ENCODE measurements at regions not wholly inside any gene's neighbourhood (a gene's known extent, or its start where the extent isn't known, plus 50 kb on each side); places are given as distances from the start of the nearest gene placed in this dataset.

- POLR2A ChIA-PET: no interaction called here
- Histone ChIP-seq H3K4me1 (ENCODE audit: insufficient read depth, low read length) (no peaks in the 10 kb centered on the region), H3K36me3 (ENCODE audit: insufficient read depth, low read length) (no peaks in the 10 kb centered on the region), H3K27me3 (ENCODE audit: control insufficient read depth in 1 of 2, insufficient read depth in 2 of 2, low read length in 2 of 2) (no peaks in the 10 kb centered on the region), H3K27ac (ENCODE audit: low read depth in 1 of 2, low read length in 2 of 2) (no peak overlapping the region), H3K9me3 (ENCODE audit: control insufficient read depth in 1 of 2, insufficient read depth in 1 of 2, low read length in 2 of 2) (peaks cover 0 to 4% of the 10 kb centered on the region in 2 experiments), H3K4me3 (ENCODE audit: low read length) (no peak overlapping the region)
- H3K4me1 Mint-ChIP-seq (ENCODE audit: low read depth): no peaks in the 10 kb centered on the region
- CTCF ChIA-PET: no interaction called here
- DNase-seq (no peak), ATAC-seq (ENCODE audit: poor library complexity) (no peak)
- no peak overlapping the region for H3K27ac Mint-ChIP-seq
- H3K36me3 Mint-ChIP-seq (ENCODE audit: low read depth): no peaks in the 10 kb centered on the region
- H3K9me3 Mint-ChIP-seq: no peaks in the 10 kb centered on the region
- no peak for TF ChIP-seq CTCF (IDR thresholded peaks at IDR 0.05)
- H3K4me3 Mint-ChIP-seq: no peak overlapping the region
- no peaks in the 10 kb centered on the region for H3K27me3 Mint-ChIP-seq
- intact Hi-C loops (cut with DNase I, micrococcal nuclease): no loop called here
Measured at GRCh38 chr7:86320341-86320740, 323.4 kb upstream of the GRM3 start.

GRCh38 chr7:86313842-86314241, 329.9 kb upstream of the GRM3 start:
- no peaks in the 10 kb centered on the region for H3K9me3 Mint-ChIP-seq
- TF ChIP-seq CTCF (IDR thresholded peaks at IDR 0.05): no peak

GRCh38 chr7:86301301-86301700, 342.4 kb upstream of the GRM3 start:
- Mint-ChIP-seq H3K27me3 (no peaks in the 10 kb centered on the region), H3K36me3 (ENCODE audit: low read depth) (no peaks in the 10 kb centered on the region), H3K27ac (no peak overlapping the region), H3K9me3 (peaks cover 3% of the 10 kb centered on the region), H3K4me3 (no peak overlapping the region), H3K4me1 (ENCODE audit: low read depth) (no peaks in the 10 kb centered on the region)
- TF ChIP-seq CTCF (IDR thresholded peaks at IDR 0.05): no peak
- H3K4me1 ChIP-seq (ENCODE audit: insufficient read depth, low read length): no peaks in the 10 kb centered on the region
- ChIA-PET POLR2A (no interaction called here), CTCF (no interaction called here)
- H3K27me3 ChIP-seq (ENCODE audit: control insufficient read depth in 1 of 2, insufficient read depth in 2 of 2, low read length in 2 of 2): no peaks in the 10 kb centered on the region
- H3K27ac ChIP-seq (ENCODE audit: low read depth in 1 of 2, low read length in 2 of 2): no peak overlapping the region
- ATAC-seq (ENCODE audit: poor library complexity): no peak
- no peak overlapping the region for H3K4me3 ChIP-seq (ENCODE audit: low read length)
- H3K9me3 ChIP-seq (ENCODE audit: control insufficient read depth in 1 of 2, insufficient read depth in 1 of 2, low read length in 2 of 2): no peaks in the 10 kb centered on the region
- intact Hi-C loops (cut with DNase I, micrococcal nuclease): no loop called here
- DNase-seq: no peak
- H3K36me3 ChIP-seq (ENCODE audit: insufficient read depth, low read length): no peaks in the 10 kb centered on the region

More at GRCh38 chr7:86313842-86314241, 329.9 kb upstream of the GRM3 start:
- ATAC-seq (ENCODE audit: poor library complexity) (no peak), DNase-seq (no peak)
- H3K4me1 Mint-ChIP-seq (ENCODE audit: low read depth): no peaks in the 10 kb centered on the region
- H3K4me3 Mint-ChIP-seq: no peak overlapping the region
- H3K36me3 Mint-ChIP-seq (ENCODE audit: low read depth): no peaks in the 10 kb centered on the region
- Histone ChIP-seq H3K4me1 (ENCODE audit: insufficient read depth, low read length) (no peaks in the 10 kb centered on the region), H3K27me3 (ENCODE audit: control insufficient read depth in 1 of 2, insufficient read depth in 2 of 2, low read length in 2 of 2) (no peaks in the 10 kb centered on the region), H3K27ac (ENCODE audit: low read depth in 1 of 2, low read length in 2 of 2) (no peak overlapping the region), H3K36me3 (ENCODE audit: insufficient read depth, low read length) (no peaks in the 10 kb centered on the region), H3K4me3 (ENCODE audit: low read length) (no peak overlapping the region), H3K9me3 (ENCODE audit: control insufficient read depth in 1 of 2, insufficient read depth in 1 of 2, low read length in 2 of 2) (no peaks in the 10 kb centered on the region)
- POLR2A ChIA-PET: interaction anchor here (0.5 kb wide), 1 partner anchor 20 kb away, joined by 3 read pairs; no protein-coding TSS in a partner anchor
- no peak overlapping the region for H3K27ac Mint-ChIP-seq
- CTCF ChIA-PET: no interaction called here
- intact Hi-C loops (cut with DNase I, micrococcal nuclease): no loop called here
- no peaks in the 10 kb centered on the region for H3K27me3 Mint-ChIP-seq

Data from CD4-positive, alpha-beta T cell (primary cell).